ENCODE measurements at regions not wholly inside any gene's neighbourhood (a gene's known extent, or its start where the extent isn't known, plus 50 kb on each side); places are given as distances from the start of the nearest gene placed in this dataset.

DNA sequence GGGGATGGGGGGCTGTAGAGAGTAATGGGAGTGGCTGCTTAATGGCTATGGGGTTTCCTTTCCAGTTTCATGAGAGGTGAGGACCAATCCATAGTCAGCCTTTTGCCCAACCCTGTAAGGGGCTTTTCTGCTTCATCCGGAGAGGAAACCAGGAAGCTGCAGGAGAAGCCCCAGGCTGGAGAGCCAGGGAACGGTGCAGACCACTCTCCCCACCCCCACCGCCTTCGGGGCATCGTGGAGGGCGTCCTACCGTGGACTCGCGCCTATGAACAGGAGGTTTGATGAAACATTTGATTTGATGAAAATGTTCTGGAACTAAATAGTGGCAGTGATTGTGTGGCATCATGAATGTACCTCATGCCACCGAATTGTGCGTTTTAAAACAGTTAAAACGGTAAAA is 204.3 kb upstream of the DIO3 start (continued):
- TF ChIP-seq, protein P1, sequence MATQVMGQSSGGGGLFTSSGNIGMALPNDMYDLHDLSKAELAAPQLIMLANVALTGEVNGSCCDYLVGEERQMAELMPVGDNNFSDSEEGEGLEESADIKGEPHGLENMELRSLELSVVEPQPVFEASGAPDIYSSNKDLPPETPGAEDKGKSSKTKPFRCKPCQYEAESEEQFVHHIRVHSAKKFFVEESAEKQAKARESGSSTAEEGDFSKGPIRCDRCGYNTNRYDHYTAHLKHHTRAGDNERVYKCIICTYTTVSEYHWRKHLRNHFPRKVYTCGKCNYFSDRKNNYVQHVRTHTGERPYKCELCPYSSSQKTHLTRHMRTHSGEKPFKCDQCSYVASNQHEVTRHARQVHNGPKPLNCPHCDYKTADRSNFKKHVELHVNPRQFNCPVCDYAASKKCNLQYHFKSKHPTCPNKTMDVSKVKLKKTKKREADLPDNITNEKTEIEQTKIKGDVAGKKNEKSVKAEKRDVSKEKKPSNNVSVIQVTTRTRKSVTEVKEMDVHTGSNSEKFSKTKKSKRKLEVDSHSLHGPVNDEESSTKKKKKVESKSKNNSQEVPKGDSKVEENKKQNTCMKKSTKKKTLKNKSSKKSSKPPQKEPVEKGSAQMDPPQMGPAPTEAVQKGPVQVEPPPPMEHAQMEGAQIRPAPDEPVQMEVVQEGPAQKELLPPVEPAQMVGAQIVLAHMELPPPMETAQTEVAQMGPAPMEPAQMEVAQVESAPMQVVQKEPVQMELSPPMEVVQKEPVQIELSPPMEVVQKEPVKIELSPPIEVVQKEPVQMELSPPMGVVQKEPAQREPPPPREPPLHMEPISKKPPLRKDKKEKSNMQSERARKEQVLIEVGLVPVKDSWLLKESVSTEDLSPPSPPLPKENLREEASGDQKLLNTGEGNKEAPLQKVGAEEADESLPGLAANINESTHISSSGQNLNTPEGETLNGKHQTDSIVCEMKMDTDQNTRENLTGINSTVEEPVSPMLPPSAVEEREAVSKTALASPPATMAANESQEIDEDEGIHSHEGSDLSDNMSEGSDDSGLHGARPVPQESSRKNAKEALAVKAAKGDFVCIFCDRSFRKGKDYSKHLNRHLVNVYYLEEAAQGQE (IDR thresholded peaks at IDR 0.05; ENCODE audit: borderline replicate concordance in 1 of 2, low read depth in 1 of 2, low read length in 2 of 2): no peak

DNA sequence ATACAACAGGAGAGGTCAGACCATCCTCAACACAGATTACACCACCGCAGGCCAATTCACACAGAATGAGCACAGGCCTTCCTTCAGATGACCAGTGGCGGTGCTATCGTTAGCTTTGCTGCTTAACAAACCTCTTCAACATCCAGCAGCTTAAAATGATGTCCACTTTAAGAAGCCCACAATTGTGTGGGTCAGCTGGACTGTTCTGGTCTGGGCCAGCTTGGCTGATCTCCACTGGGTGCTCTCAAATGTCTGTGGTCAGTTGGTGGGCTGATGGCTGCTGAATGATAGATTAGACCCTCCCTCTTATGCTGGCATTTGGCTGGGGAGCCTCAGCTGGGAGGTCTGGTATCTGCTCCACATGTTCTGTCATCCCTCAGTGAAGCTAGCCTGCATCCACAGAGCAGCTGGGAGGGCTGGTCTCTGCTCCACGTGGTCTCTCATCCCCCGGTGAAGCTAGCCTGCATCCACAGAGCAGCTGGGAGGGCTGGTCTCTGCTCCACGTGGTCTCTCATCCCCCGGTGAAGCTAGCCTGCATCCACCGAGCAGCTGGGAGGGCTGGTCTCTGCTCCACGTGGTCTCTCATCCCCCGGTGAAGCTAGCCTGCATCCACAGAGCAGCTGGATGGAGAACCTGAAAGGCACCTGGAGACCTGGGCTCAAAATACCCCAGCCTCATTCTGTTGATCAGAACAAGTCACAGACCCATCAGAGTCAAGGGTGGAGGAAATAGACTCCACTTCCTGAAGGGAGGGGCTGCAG is 203.6 kb upstream of the DIO3 start:
- no peak overlapping the region for H3K4me2 ChIP-seq (ENCODE audit: low read depth, low read length)
- 42% methylated on average over 9 of the region's 10 CpGs for WGBS (ENCODE audit: low lambda C conversion rate)
- H4K20me1 ChIP-seq (ENCODE audit: insufficient read depth, low read length): no peaks in the 10 kb centered on the region
- ChIA-PET POLR2A (no interaction called here), CTCF (ENCODE audit: low intra/inter-chr PET ratio, low total read pairs) (no interaction called here)
- no peak overlapping the region for H3K27ac ChIP-seq (ENCODE audit: extremely low read length, insufficient read depth, low read length)
- no peak overlapping the region for H2AFZ ChIP-seq (ENCODE audit: low read length)
- BruUV-seq (replicated peaks): no TSS peak
- no peak overlapping the region for H3K4me3 ChIP-seq (replicated peaks in 1 of 3; ENCODE audit: insufficient read depth in 1 of 3, low read depth in 2 of 3, low read length in 3 of 3)
- H3K9me3 ChIP-seq (ENCODE audit: low read length): no peaks in the 10 kb centered on the region
- intact Hi-C loops (cut with micrococcal nuclease; ENCODE audit: unreplicated experiment) (no loop called here), in situ Hi-C loops (cut with HindIII; ENCODE audit: extremely low pct_ligation_motif_present, low pct_unique_long_range_greater_than_20kb) (no loop called here)
- H3K36me3 ChIP-seq (replicated peaks in 1 of 2; ENCODE audit: control insufficient read depth in 1 of 2, insufficient read depth in 2 of 2, low read length in 2 of 2): no peaks in the 10 kb centered on the region
- FAIRE-seq: no peak
- ATAC-seq: no peak
- peaks cover 6 to 59% of the 10 kb centered on the region in 2 experiments; a peak in 4 of 5 replicates for H3K27me3 ChIP-seq (ENCODE audit: control insufficient read depth in 1 of 2, insufficient read depth in 2 of 2, low read length in 2 of 2)
- DNase-seq (ENCODE audit: low spot score): no peak
- H3K9ac ChIP-seq (ENCODE audit: insufficient read depth, low read depth, low read length): no peak overlapping the region
- no peaks in the 10 kb centered on the region for H3K79me2 ChIP-seq (ENCODE audit: insufficient read depth, low read length)
- peaks cover 21% of the 10 kb centered on the region for H3K4me1 ChIP-seq (ENCODE audit: insufficient read depth, low read length)
- TF ChIP-seq, protein P2, sequence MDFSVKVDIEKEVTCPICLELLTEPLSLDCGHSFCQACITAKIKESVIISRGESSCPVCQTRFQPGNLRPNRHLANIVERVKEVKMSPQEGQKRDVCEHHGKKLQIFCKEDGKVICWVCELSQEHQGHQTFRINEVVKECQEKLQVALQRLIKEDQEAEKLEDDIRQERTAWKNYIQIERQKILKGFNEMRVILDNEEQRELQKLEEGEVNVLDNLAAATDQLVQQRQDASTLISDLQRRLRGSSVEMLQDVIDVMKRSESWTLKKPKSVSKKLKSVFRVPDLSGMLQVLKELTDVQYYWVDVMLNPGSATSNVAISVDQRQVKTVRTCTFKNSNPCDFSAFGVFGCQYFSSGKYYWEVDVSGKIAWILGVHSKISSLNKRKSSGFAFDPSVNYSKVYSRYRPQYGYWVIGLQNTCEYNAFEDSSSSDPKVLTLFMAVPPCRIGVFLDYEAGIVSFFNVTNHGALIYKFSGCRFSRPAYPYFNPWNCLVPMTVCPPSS (IDR thresholded peaks at IDR 0.05): no peak
- TF ChIP-seq ZNF878 (CRISPR knock-in tag; IDR thresholded peaks at IDR 0.05) (no peak), SMC3 (IDR thresholded peaks at IDR 0.05; ENCODE audit: low read length) (no peak), IKZF4 (CRISPR knock-in tag; IDR thresholded peaks at IDR 0.05; ENCODE audit: borderline replicate concordance, low read depth, not compliant biosample characterization) (no peak), ZNF232 (CRISPR knock-in tag; IDR thresholded peaks at IDR 0.05; ENCODE audit: borderline replicate concordance) (no peak), NR2C2 (CRISPR knock-in tag; IDR thresholded peaks at IDR 0.05; ENCODE audit: borderline replicate concordance) (no peak), RFX5 (IDR thresholded peaks at IDR 0.05; ENCODE audit: low read depth, low read length) (no peak), NR2F6 (IDR thresholded peaks at IDR 0.05) (no peak), NR2F6 (CRISPR knock-in tag; IDR thresholded peaks at IDR 0.05) (no peak), ZNF17 (CRISPR knock-in tag; IDR thresholded peaks at IDR 0.05) (no peak), ZNF772 (CRISPR knock-in tag; IDR thresholded peaks at IDR 0.05) (no peak), GFI1 (CRISPR knock-in tag; IDR thresholded peaks at IDR 0.05; ENCODE audit: borderline replicate concordance) (no peak), YEATS2 (CRISPR knock-in tag; IDR thresholded peaks at IDR 0.05; ENCODE audit: borderline replicate concordance) (no peak), ZNF816 (CRISPR knock-in tag; IDR thresholded peaks at IDR 0.05; ENCODE audit: borderline replicate concordance) (no peak), ZNF607 (CRISPR knock-in tag; IDR thresholded peaks at IDR 0.05; ENCODE audit: borderline replicate concordance) (no peak)
- TF ChIP-seq, protein P3, sequence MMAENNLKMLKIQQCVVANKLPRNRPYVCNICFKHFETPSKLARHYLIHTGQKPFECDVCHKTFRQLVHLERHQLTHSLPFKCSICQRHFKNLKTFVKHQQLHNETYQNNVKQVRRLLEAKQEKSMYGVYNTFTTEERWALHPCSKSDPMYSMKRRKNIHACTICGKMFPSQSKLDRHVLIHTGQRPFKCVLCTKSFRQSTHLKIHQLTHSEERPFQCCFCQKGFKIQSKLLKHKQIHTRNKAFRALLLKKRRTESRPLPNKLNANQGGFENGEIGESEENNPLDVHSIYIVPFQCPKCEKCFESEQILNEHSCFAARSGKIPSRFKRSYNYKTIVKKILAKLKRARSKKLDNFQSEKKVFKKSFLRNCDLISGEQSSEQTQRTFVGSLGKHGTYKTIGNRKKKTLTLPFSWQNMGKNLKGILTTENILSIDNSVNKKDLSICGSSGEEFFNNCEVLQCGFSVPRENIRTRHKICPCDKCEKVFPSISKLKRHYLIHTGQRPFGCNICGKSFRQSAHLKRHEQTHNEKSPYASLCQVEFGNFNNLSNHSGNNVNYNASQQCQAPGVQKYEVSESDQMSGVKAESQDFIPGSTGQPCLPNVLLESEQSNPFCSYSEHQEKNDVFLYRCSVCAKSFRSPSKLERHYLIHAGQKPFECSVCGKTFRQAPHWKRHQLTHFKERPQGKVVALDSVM (CRISPR knock-in tag; IDR thresholded peaks at IDR 0.05): no peak
